Tibial artery (tissue), 4 donors: ENCODE measurements at regions not wholly inside any gene's neighbourhood (a gene's known extent, or its start where the extent isn't known, plus 50 kb on each side); places are given as distances from the start of the nearest gene placed in this dataset.

Experiments used
- DNase-seq, 2 donors: peaks; one replicate each; pipeline ENCODE4 v3.0.0-alpha.2; 2019
- H3K27ac ChIP-seq, 2 donors: fragments of 200-600 bp; sonication (generic) in 1 of 2; 1 replicate in 1 of 2; 2 replicates in 1 of 2; pipeline ENCODE4 v1.5.1; 2018 to 2019; ENCODE audit warnings: mild to moderate bottlenecking in 1 of 2
- H3K27me3 ChIP-seq, 2 donors: fragments of 200-600 bp; sonication (generic) in 1 of 2; one replicate each; pipeline versions ENCODE4 v1.5.1 to v1.6.0; 2016 to 2019
- H3K36me3 ChIP-seq, 3 donors: fragments of 200-600 bp; sonication (generic) in 2 of 3; one replicate each; pipeline ENCODE4 v1.5.1; 2016 to 2019; ENCODE audit warnings: mild to moderate bottlenecking in 2 of 3
- H3K4me1 ChIP-seq, 4 donors: fragments of 200-600 bp; sonication (generic) in 2 of 4; 1 replicate in 3 of 4; 2 replicates in 1 of 4; pipeline ENCODE4 v1.5.1; 2016 to 2019
- H3K4me3 ChIP-seq, 2 donors: fragments of 200-600 bp; sonication (generic) in 1 of 2; 1 replicate in 1 of 2; 2 replicates in 1 of 2; pipeline ENCODE4 v1.5.1; 2018 to 2019; ENCODE audit warnings: mild to moderate bottlenecking in 2 of 2
- H3K9me3 ChIP-seq, 3 donors: fragments of 200-600 bp; sonication (generic) in 1 of 3; one replicate each; pipeline ENCODE4 v1.5.1; 2016 to 2019
- CTCF ChIP-seq, 2 experiments: fragments of 200-600 bp in 1 of 2; fragments of 450-650 bp in 1 of 2; IDR thresholded peaks; one replicate each; pipeline ENCODE4 v1.5.1; 2017 to 2019; ENCODE audit warnings: antibody characterized with exemption in 2 of 2, mild to moderate bottlenecking in 1 of 2, moderate library complexity in 1 of 2
- intact Hi-C: fragments of 100-400 bp; cut with DNase I; formaldehyde crosslinking; loops from one replicate; pipeline ENCODE4 v1.15.0; 2023; ENCODE audit warnings: low total_unique reads

DNA sequence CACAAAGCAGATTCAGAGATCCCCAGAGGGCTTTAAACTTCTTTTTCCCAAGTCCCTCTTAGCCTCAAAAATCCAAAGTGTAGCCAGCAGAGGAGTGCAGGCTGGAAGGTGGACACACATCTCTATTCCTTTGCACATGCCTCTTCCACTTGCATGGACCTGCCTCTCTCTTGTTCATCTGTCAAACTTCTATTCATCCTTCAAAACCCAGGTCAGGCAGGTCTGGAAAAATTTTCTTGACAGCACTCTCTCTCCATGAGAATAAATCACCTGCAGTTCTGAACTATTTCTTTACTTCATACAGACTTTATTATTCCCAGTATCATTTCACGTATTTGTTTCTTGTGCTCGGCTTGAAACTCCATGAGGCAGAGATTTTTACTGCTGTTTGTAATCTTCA, 127.5 kb downstream of the SS18 start:
- H3K36me3 ChIP-seq = no peaks in the 10 kb centered on the region
- intact Hi-C loops = no loop called here
- TF ChIP-seq CTCF (IDR thresholded peaks at IDR 0.05) = no peak
- no peak overlapping the region for H3K27ac ChIP-seq
- no peak for DNase-seq
- H3K4me1 ChIP-seq = no peaks in the 10 kb centered on the region
- H3K4me3 ChIP-seq = no peak overlapping the region
- H3K27me3 ChIP-seq = no peaks in the 10 kb centered on the region
- no peaks in the 10 kb centered on the region for H3K9me3 ChIP-seq

GRCh38 chr18:25962176-25962575, 128.2 kb downstream of the SS18 start:
- no peak overlapping the region for H3K4me3 ChIP-seq
- intact Hi-C loops = no loop called here
- no peaks in the 10 kb centered on the region for H3K9me3 ChIP-seq
- H3K36me3 ChIP-seq = no peaks in the 10 kb centered on the region
- no peak for DNase-seq
- no peaks in the 10 kb centered on the region for H3K27me3 ChIP-seq
- no peaks in the 10 kb centered on the region for H3K4me1 ChIP-seq
- H3K27ac ChIP-seq = no peak overlapping the region
- TF ChIP-seq CTCF (IDR thresholded peaks at IDR 0.05) = no peak

DNA sequence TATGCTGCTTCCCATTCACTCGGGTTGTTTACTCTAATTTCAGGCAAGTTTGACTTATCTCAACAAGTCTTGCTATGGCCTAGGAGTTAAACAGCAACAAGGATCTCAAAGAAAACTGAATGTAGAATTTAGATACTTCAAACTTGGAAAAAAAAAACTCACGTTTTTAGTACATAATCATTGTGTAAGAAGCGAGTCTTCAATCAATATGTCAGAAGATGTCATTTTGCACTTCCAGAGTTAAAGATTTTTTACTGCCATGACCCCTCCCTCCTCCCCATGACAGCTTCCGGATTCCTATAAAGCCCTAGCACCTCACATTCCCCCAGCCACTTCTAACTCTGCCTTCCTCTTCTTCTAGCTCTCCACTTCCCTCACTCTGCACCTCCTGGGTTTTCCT, 133.4 kb downstream of the SS18 start:
- intact Hi-C loops = no loop called here
- no peak for TF ChIP-seq CTCF (IDR thresholded peaks at IDR 0.05)
- peaks cover 0 to 4% (median 0%) of the 10 kb centered on the region in 4 donors for H3K4me1 ChIP-seq
- no peak for DNase-seq
- no peaks in the 10 kb centered on the region for H3K36me3 ChIP-seq
- H3K27ac ChIP-seq = no peak overlapping the region
- H3K4me3 ChIP-seq = no peak overlapping the region
- H3K9me3 ChIP-seq = no peaks in the 10 kb centered on the region
- H3K27me3 ChIP-seq = no peaks in the 10 kb centered on the region

- intact Hi-C loops = no loop called here
- Histone ChIP-seq H3K27me3 (no peaks in the 10 kb centered on the region), H3K36me3 (no peaks in the 10 kb centered on the region), H3K9me3 (no peaks in the 10 kb centered on the region), H3K4me3 (no peak overlapping the region), H3K27ac (no peak overlapping the region), H3K4me1 (peaks cover 0 to 4% (median 0%) of the 10 kb centered on the region in 4 donors)
- TF ChIP-seq CTCF (IDR thresholded peaks at IDR 0.05) = no peak
- no peak for DNase-seq
These were observed 137.3 kb downstream of the SS18 start for GRCh38 chr18:25953111-25953510.

GRCh38 chr18:25950321-25950720, 140.1 kb downstream of the SS18 start:
- Histone ChIP-seq H3K27ac (no peak overlapping the region), H3K4me3 (no peak overlapping the region), H3K4me1 (peaks cover 0 to 4% (median 0%) of the 10 kb centered on the region in 4 donors), H3K36me3 (no peaks in the 10 kb centered on the region), H3K9me3 (no peaks in the 10 kb centered on the region), H3K27me3 (no peaks in the 10 kb centered on the region)
- intact Hi-C loops = no loop called here
- TF ChIP-seq CTCF (IDR thresholded peaks at IDR 0.05) = no peak
- no peak for DNase-seq

DNA sequence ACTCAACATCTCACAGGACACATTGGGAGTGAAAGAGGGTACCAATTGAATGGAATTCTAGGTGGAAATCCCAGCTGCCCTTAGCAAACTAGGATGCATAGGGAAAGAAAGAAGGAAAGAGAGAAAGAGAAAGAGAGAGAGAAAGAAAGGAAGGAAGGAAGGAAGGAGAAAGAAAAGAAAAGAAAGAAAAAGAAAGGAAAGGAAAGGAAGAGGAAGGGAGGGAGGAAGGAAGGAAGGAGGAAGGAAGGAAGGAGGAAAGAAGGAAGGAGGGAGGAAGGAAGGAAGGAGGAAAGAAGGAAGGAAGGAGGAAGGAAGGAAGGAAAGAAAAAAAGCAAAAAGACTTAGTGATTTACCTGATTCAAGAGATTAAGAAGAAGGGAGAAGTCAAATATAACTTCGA, 143.9 kb downstream of the SS18 start:
- H3K9me3 ChIP-seq = no peaks in the 10 kb centered on the region
- no peak overlapping the region for H3K27ac ChIP-seq
- no peaks in the 10 kb centered on the region for H3K4me1 ChIP-seq
- H3K36me3 ChIP-seq = no peaks in the 10 kb centered on the region
- no peak overlapping the region for H3K4me3 ChIP-seq
- intact Hi-C loops = no loop called here
- no peak for TF ChIP-seq CTCF (IDR thresholded peaks at IDR 0.05)
- no peak for DNase-seq
- no peaks in the 10 kb centered on the region for H3K27me3 ChIP-seq
